ENCODE measurements at regions not wholly inside any gene's neighbourhood (a gene's known extent, or its start where the extent isn't known, plus 50 kb on each side); places are given as distances from the start of the nearest gene placed in this dataset.

DNA sequence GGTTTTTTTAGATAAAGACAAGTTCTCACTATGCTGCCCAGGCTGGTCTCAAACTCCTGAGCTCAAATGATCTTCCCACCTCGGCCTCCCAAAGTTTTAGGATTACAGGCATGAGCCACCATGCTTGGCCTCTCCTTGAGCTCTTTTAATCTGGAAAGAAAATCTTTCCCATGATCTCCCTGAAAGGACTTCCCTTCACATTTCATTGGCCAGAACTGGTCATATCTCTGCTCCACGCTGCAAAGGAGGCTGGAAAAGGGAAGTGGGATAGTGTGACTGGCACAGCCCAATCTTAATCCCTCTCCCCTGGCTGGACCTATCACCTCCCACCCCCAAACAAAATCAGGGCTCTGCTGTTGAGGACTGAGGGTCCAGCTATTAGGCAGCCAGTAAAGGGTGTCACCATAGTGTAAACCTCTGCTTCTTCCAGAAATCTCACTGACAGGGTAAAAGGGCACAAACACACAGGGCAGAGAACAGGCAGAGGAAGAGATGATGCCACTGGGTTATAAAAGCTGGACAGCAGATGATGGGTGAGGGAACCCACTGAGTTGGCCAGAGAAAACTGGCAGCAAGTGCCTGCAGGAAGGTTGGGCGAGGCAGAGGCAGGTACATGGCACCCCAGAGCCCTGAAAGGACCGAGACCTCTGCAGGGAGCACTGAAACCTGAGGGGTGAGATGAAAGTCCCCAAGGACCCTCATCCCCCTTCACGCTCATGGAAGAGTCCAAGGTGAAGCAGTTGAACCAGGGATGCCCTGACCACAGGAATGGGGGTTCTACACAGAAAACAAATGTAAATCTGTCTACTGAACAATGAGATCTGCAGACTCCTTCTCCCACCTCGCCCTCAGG is 83.1 kb upstream of the PTPN1 start:
- TF ChIP-seq CTCF (IDR thresholded peaks at IDR 0.05): no peak
- no peak for TF ChIP-seq POLR2A (IDR thresholded peaks at IDR 0.05)
